OCI-LY3 (cell line): ENCODE measurements at regions not wholly inside any gene's neighbourhood (a gene's known extent, or its start where the extent isn't known, plus 50 kb on each side); places are given as distances from the start of the nearest gene placed in this dataset.

Experiments
- CTCF ChIP-seq: fragments of 200-600, 300-600 bp; sonication (generic); IDR thresholded peaks from 2 replicates; pipeline ENCODE4 v1.5.1; 2014; ENCODE audit warnings: antibody characterized with exemption, low read length, low read depth
- EZH2phosphoT487 ChIP-seq: fragments of 200-600 bp; shearing (Covaris generic); IDR thresholded peaks from 2 replicates; pipeline ENCODE4 v1.6.1; 2018; ENCODE audit warnings: antibody characterized with exemption, mixed run types, low read depth

GRCh38 chr15:35260941-35261340 is 175.8 kb upstream of the NANOGP8 start:
- TF ChIP-seq CTCF (no peak), EZH2phosphoT487 (no peak)
